GM23338 (cell line): ENCODE measurements at regions not wholly inside any gene's neighbourhood (a gene's known extent, or its start where the extent isn't known, plus 50 kb on each side); places are given as distances from the start of the nearest gene placed in this dataset.

ENCODE experiments used
- ATAC-seq: fragments of 200-7000 bp; cut with Tn5 transposase; 3 replicates; pipeline ENCODE4 v1.9.1; 2020
- DNase-seq: peaks from one replicate; pipeline ENCODE4 v3.0.0-alpha.2; 2015; ENCODE audit warnings: low spot score
- H2AFZ ChIP-seq: fragments of 200-600 bp; sonication (generic); 2 replicates; pipeline ENCODE4 v1.8.0; 2016; ENCODE audit warnings: antibody characterized with exemption, mild to moderate bottlenecking, moderate library complexity
- H3F3A ChIP-seq: fragments of 200-600 bp; sonication (generic); replicated peaks from 2 replicates; pipeline ENCODE4 v1.8.0; 2017; ENCODE audit warnings: antibody characterized with exemption, mixed run types, low read depth
- H3K27ac ChIP-seq: fragments of 200-600 bp; sonication (generic); 2 replicates; pipeline ENCODE4 v1.6.1; 2016; ENCODE audit warnings: low read depth
- H3K27me3 ChIP-seq: fragments of 200-600 bp; sonication (generic); 2 replicates; pipeline ENCODE4 v1.8.0; 2016; ENCODE audit warnings: mild to moderate bottlenecking, mixed run types, moderate library complexity; ENCODE audit not compliant: insufficient read depth
- H3K36me3 ChIP-seq: fragments of 200-600 bp; sonication (generic); 2 replicates; pipeline ENCODE4 v1.8.0; 2016; ENCODE audit warnings: mild to moderate bottlenecking; ENCODE audit not compliant: insufficient read depth
- H3K4me1 ChIP-seq: fragments of 200-600 bp; sonication (generic); 2 replicates; pipeline ENCODE4 v1.8.0; 2016; ENCODE audit warnings: mild to moderate bottlenecking, moderate library complexity; ENCODE audit not compliant: insufficient read depth
- H3K4me2 ChIP-seq: fragments of 200-600 bp; sonication (generic); 2 replicates; pipeline ENCODE4 v1.7.1; 2017; ENCODE audit warnings: mixed run types
- H3K4me3 ChIP-seq: fragments of 200-600 bp; sonication (generic); 2 replicates; pipeline ENCODE4 v1.6.1; 2016; ENCODE audit warnings: mixed run types
- H3K79me2 ChIP-seq: fragments of 200-600 bp; sonication (generic); replicated peaks from 2 replicates; pipeline ENCODE4 v1.8.0; 2017; ENCODE audit warnings: mild to moderate bottlenecking; ENCODE audit not compliant: insufficient read depth
- H3K9me2 ChIP-seq: fragments of 200-600 bp; sonication (generic); 2 replicates; pipeline ENCODE4 v1.8.0; 2017; ENCODE audit not compliant: insufficient read depth
- H4K20me1 ChIP-seq: fragments of 200-600 bp; sonication (generic); replicated peaks from 2 replicates; pipeline ENCODE4 v1.8.0; 2017; ENCODE audit warnings: mild to moderate bottlenecking; ENCODE audit not compliant: insufficient read depth
- H3K27ac Mint-ChIP-seq: 2 replicates; pipeline ENCODE4 v1.8.0; 2020; ENCODE audit warnings: inconsistent platforms, mild to moderate bottlenecking, moderate library complexity, mixed read lengths
- H3K27me3 Mint-ChIP-seq: 3 replicates; pipeline ENCODE4 v1.8.0; 2022; ENCODE audit warnings: low read depth, mild to moderate bottlenecking, moderate library complexity, mixed read lengths, inconsistent platforms; ENCODE audit not compliant: insufficient read depth, poor library complexity
- H3K36me3 Mint-ChIP-seq: 3 replicates; pipeline ENCODE4 v1.8.0; 2021; ENCODE audit warnings: low read depth, mild to moderate bottlenecking, inconsistent platforms, moderate library complexity, mixed read lengths
- H3K4me1 Mint-ChIP-seq: 3 replicates; pipeline ENCODE4 v1.8.0; 2020; ENCODE audit warnings: mild to moderate bottlenecking, inconsistent platforms, mixed read lengths
- H3K4me3 Mint-ChIP-seq: 3 replicates; pipeline ENCODE4 v1.8.0; 2021; ENCODE audit warnings: moderate library complexity, mild to moderate bottlenecking, inconsistent platforms, mixed read lengths
- H3K9me3 Mint-ChIP-seq: 3 replicates; pipeline ENCODE4 v1.8.0; 2020; ENCODE audit warnings: moderate library complexity, mild to moderate bottlenecking, inconsistent platforms, mixed read lengths
- CREB1 ChIP-seq: fragments of 250-450 bp; sonication (Bioruptor Pico); IDR thresholded peaks from 2 replicates; pipeline ENCODE4 v1.5.0; 2020; ENCODE audit warnings: low read depth, mild to moderate bottlenecking, moderate library complexity
- CTCF ChIP-seq, 2 experiments: fragments of 200-600 bp in 1 of 2; sonication (generic) in 1 of 2; conservative IDR thresholded peaks; 2 replicates each; pipeline versions ENCODE4 v1.5.1 to v1.6.1; 2016 to 2017; ENCODE audit warnings: antibody characterized with exemption in 2 of 2, low read depth in 2 of 2, mild to moderate bottlenecking in 2 of 2, moderate library complexity in 1 of 2
- EZH2 ChIP-seq: fragments of 200-600 bp; sonication (generic); IDR thresholded peaks from one replicate; pipeline ENCODE4 v1.8.0; 2017; ENCODE audit warnings: antibody characterized with exemption, mild to moderate bottlenecking, low read depth; ENCODE audit not compliant: unreplicated experiment
- EZH2phosphoT487 ChIP-seq: fragments of 200-600 bp; sonication (generic); IDR thresholded peaks from one replicate; pipeline ENCODE4 v1.8.1; 2018; ENCODE audit warnings: antibody characterized with exemption; ENCODE audit not compliant: unreplicated experiment
- JUNB ChIP-seq: IDR thresholded peaks from one replicate; pipeline ENCODE4 v1.6.1; 2016; ENCODE audit warnings: antibody characterized with exemption; ENCODE audit not compliant: unreplicated experiment
- NANOG ChIP-seq: IDR thresholded peaks from 2 replicates; pipeline ENCODE4 v1.6.1; 2016; ENCODE audit warnings: antibody characterized with exemption, borderline replicate concordance
- POLR2AphosphoS5 ChIP-seq: IDR thresholded peaks from 2 replicates; pipeline ENCODE4 v1.6.1; 2016; ENCODE audit warnings: antibody characterized with exemption, low read depth
- STAT1 ChIP-seq: IDR thresholded peaks from one replicate; pipeline ENCODE4 v1.6.1; 2016; ENCODE audit warnings: antibody characterized with exemption; ENCODE audit not compliant: unreplicated experiment
- ZNF114 ChIP-seq: fragments of 250-450 bp; sonication (Bioruptor Pico); IDR thresholded peaks from 2 replicates; pipeline ENCODE4 v1.5.0; 2020; ENCODE audit warnings: mild to moderate bottlenecking, moderate library complexity
- ZNF331 ChIP-seq: fragments of 250-450 bp; sonication (Bioruptor Pico); IDR thresholded peaks from 2 replicates; pipeline ENCODE4 v1.5.0; 2020; ENCODE audit warnings: low read depth, mild to moderate bottlenecking, moderate library complexity
- ZNF462 ChIP-seq: fragments of 250-450 bp; sonication (Bioruptor Pico); IDR thresholded peaks from 2 replicates; pipeline ENCODE4 v1.5.0; 2020; ENCODE audit warnings: mild to moderate bottlenecking, moderate library complexity
- TF ChIP-seq, protein P1 (sequence below): IDR thresholded peaks from one replicate; pipeline ENCODE4 v1.6.1; 2018; ENCODE audit warnings: antibody characterized with exemption; ENCODE audit not compliant: unreplicated experiment
- TF ChIP-seq, protein P2 (sequence below): IDR thresholded peaks from 2 replicates; pipeline ENCODE4 v1.6.1; 2016; ENCODE audit warnings: antibody characterized with exemption

GRCh38 chr7:134370135-134370534 is 53.4 kb upstream of the SLC35B4 start:
- Histone ChIP-seq H3K79me2 (no peaks in the 10 kb centered on the region), H3K9me2 (peaks cover 10% of the 10 kb centered on the region; the same call in 1 of the 2 replicates), H3K27me3 (no peaks in the 10 kb centered on the region), H4K20me1 (no peaks in the 10 kb centered on the region), H3F3A (no peaks in the 10 kb centered on the region), H3K4me3 (no peak overlapping the region), H3K4me1 (no peaks in the 10 kb centered on the region), H3K4me2 (no peak overlapping the region), H2AFZ (no peak overlapping the region), H3K36me3 (no peaks in the 10 kb centered on the region), H3K27ac (no peak overlapping the region)
- TF ChIP-seq ZNF462 (CRISPR knock-in tag) (no peak), NANOG (no peak), EZH2phosphoT487 (no peak), JUNB (no peak), EZH2 (no peak), ZNF331 (CRISPR knock-in tag) (no peak), ZNF114 (CRISPR knock-in tag) (no peak), CTCF (conservative IDR thresholded peaks at IDR 0.05; ENCODE audit: low read depth in 2 of 2) (no peak), CREB1 (CRISPR knock-in tag) (no peak), POLR2AphosphoS5 (no peak), STAT1 (no peak)
- TF ChIP-seq, protein P1, sequence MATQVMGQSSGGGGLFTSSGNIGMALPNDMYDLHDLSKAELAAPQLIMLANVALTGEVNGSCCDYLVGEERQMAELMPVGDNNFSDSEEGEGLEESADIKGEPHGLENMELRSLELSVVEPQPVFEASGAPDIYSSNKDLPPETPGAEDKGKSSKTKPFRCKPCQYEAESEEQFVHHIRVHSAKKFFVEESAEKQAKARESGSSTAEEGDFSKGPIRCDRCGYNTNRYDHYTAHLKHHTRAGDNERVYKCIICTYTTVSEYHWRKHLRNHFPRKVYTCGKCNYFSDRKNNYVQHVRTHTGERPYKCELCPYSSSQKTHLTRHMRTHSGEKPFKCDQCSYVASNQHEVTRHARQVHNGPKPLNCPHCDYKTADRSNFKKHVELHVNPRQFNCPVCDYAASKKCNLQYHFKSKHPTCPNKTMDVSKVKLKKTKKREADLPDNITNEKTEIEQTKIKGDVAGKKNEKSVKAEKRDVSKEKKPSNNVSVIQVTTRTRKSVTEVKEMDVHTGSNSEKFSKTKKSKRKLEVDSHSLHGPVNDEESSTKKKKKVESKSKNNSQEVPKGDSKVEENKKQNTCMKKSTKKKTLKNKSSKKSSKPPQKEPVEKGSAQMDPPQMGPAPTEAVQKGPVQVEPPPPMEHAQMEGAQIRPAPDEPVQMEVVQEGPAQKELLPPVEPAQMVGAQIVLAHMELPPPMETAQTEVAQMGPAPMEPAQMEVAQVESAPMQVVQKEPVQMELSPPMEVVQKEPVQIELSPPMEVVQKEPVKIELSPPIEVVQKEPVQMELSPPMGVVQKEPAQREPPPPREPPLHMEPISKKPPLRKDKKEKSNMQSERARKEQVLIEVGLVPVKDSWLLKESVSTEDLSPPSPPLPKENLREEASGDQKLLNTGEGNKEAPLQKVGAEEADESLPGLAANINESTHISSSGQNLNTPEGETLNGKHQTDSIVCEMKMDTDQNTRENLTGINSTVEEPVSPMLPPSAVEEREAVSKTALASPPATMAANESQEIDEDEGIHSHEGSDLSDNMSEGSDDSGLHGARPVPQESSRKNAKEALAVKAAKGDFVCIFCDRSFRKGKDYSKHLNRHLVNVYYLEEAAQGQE = no peak
- TF ChIP-seq, protein P2, sequence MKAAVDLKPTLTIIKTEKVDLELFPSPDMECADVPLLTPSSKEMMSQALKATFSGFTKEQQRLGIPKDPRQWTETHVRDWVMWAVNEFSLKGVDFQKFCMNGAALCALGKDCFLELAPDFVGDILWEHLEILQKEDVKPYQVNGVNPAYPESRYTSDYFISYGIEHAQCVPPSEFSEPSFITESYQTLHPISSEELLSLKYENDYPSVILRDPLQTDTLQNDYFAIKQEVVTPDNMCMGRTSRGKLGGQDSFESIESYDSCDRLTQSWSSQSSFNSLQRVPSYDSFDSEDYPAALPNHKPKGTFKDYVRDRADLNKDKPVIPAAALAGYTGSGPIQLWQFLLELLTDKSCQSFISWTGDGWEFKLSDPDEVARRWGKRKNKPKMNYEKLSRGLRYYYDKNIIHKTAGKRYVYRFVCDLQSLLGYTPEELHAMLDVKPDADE = no peak
- Mint-ChIP-seq H3K4me1 (no peaks in the 10 kb centered on the region), H3K4me3 (no peak overlapping the region), H3K36me3 (no peaks in the 10 kb centered on the region), H3K27me3 (no peaks in the 10 kb centered on the region), H3K27ac (no peak overlapping the region), H3K9me3 (no peaks in the 10 kb centered on the region)
- DNase-seq (no peak), ATAC-seq (no peak)
